HCT116 (cell line): ENCODE measurements at regions not wholly inside any gene's neighbourhood (a gene's known extent, or its start where the extent isn't known, plus 50 kb on each side); places are given as distances from the start of the nearest gene placed in this dataset.

Experiments
- ATAC-seq: fragments of 200-7000 bp; cut with Tn5 transposase; 2 replicates; pipeline ENCODE4 v1.9.1; 2020; ENCODE audit warnings: mild to moderate bottlenecking, moderate library complexity
- BruUV-seq: library from RNA; stranded (reverse); fragments of 400-500 nt; replicated peaks from 2 replicates; lab custom pipeline; 2021; lab: Mats Ljungman, UMichigan
- CTCF ChIA-PET: fragments of 300-600 bp; sonication (Branson Sonifier 250); formaldehyde crosslinking; loops from one replicate; lab custom pipeline; 2021; ENCODE audit warnings: antibody characterized with exemption; lab: Charles Lee
- POLR2A ChIA-PET: fragments of 300-600, 350-600 bp; sonication (Branson Sonifier 250); formaldehyde crosslinking; loops from one replicate; lab custom pipeline; 2021; ENCODE audit warnings: antibody characterized with exemption; lab: Charles Lee
- RAD21 ChIA-PET, 2 experiments: fragments of 300-600 bp; sonication (Branson Sonifier 250); formaldehyde crosslinking; loops; one replicate each; lab custom pipeline; 2023; ENCODE audit warnings: low total read pairs in 2 of 2; ENCODE audit not compliant: uncharacterized antibody in 2 of 2, unreplicated experiment in 2 of 2, low non-redundant PET in 1 of 2; lab: Charles Lee
- DNase-seq: peaks from one replicate; pipeline ENCODE4 v3.0.0-alpha.2; 2010; ENCODE audit warnings: low read depth, low spot score
- H2AFZ ChIP-seq: fragments of 200-600 bp; shearing (Covaris generic), sonication (generic); 2 replicates; pipeline ENCODE4 v1.6.1; 2017; ENCODE audit warnings: low read depth, mixed run types, mixed read lengths, antibody characterized with exemption, low read length; ENCODE audit not compliant: poor library complexity, severe bottlenecking
- H3K27ac ChIP-seq: 2 replicates; pipeline ENCODE4 v1.5.1; 2012; ENCODE audit warnings: low read depth, low read length
- H3K27me3 ChIP-seq: fragments of 200-600 bp; sonication (generic); 2 replicates; pipeline ENCODE4 v1.6.1; 2016; ENCODE audit warnings: mixed run types, low read length, mixed read lengths; ENCODE audit not compliant: insufficient read depth
- H3K36me3 ChIP-seq, 2 experiments: fragments of 200-500 bp in 1 of 2; fragments of 200-600 bp in 1 of 2; sonication (Bioruptor generic) in 1 of 2; sonication (generic) in 1 of 2; 2 replicates each; pipeline versions ENCODE4 v1.5.1 to v1.6.1; 2014 to 2016; ENCODE audit warnings: low read length in 2 of 2, inconsistent platforms in 1 of 2, mixed read lengths in 1 of 2, mixed run types in 1 of 2; ENCODE audit not compliant: insufficient read depth in 2 of 2, control insufficient read depth in 1 of 2
- H3K4me1 ChIP-seq, 2 experiments: fragments of 200-600 bp in 1 of 2; sonication (generic) in 1 of 2; 2 replicates each; pipeline versions ENCODE4 v1.5.1 to v1.6.1; 2012 to 2017; ENCODE audit warnings: low read length in 2 of 2, inconsistent platforms in 1 of 2, mild to moderate bottlenecking in 1 of 2, mixed read lengths in 1 of 2, mixed run types in 1 of 2, moderate library complexity in 1 of 2; ENCODE audit not compliant: insufficient read depth in 2 of 2, control insufficient read depth in 1 of 2
- H3K4me2 ChIP-seq: fragments of 200-600 bp; sonication (generic); 2 replicates; pipeline ENCODE4 v1.6.1; 2017; ENCODE audit warnings: mixed run types, low read length, mixed read lengths
- H3K4me3 ChIP-seq, 2 experiments: fragments of 200-600 bp in 1 of 2; sonication (generic) in 1 of 2; replicated peaks in 1 of 2; 2 replicates each; pipeline ENCODE4 v1.5.1; 2011 to 2016; ENCODE audit warnings: low read length in 2 of 2, control low read depth in 1 of 2, low read depth in 1 of 2, mild to moderate bottlenecking in 1 of 2, mixed read lengths in 1 of 2, mixed run types in 1 of 2
- H3K79me2 ChIP-seq: fragments of 200-600 bp; sonication (generic); 2 replicates; pipeline ENCODE4 v1.6.1; 2017; ENCODE audit warnings: mild to moderate bottlenecking, mixed run types, low read length, moderate library complexity, mixed read lengths; ENCODE audit not compliant: insufficient read depth
- H3K9ac ChIP-seq: fragments of 200-600 bp; sonication (generic); 2 replicates; pipeline ENCODE4 v1.6.1; 2016; ENCODE audit warnings: low read length, mixed read lengths
- H3K9me2 ChIP-seq: fragments of 200-600 bp; sonication (generic), shearing (Covaris generic); 2 replicates; pipeline ENCODE4 v1.6.1; 2017; ENCODE audit warnings: mixed run types, mild to moderate bottlenecking, moderate library complexity; ENCODE audit not compliant: insufficient read depth
- H3K9me3 ChIP-seq, 2 experiments: fragments of 200-500 bp in 1 of 2; fragments of 200-600 bp in 1 of 2; sonication (Bioruptor generic) in 1 of 2; sonication (generic) in 1 of 2; 2 replicates each; pipeline ENCODE4 v1.6.1; 2014 to 2017; ENCODE audit warnings: low read length in 2 of 2, mixed read lengths in 2 of 2, inconsistent platforms in 1 of 2, low read depth in 1 of 2, mild to moderate bottlenecking in 1 of 2, mixed run types in 1 of 2, moderate library complexity in 1 of 2; ENCODE audit not compliant: control insufficient read depth in 1 of 2, insufficient read depth in 1 of 2
- H4K20me1 ChIP-seq: fragments of 200-600 bp; sonication (generic), shearing (Covaris generic); 2 replicates; pipeline ENCODE4 v1.6.1; 2017; ENCODE audit warnings: mixed run types, mild to moderate bottlenecking, moderate library complexity; ENCODE audit not compliant: insufficient read depth
- ATF3 ChIP-seq: IDR thresholded peaks from 2 replicates; pipeline ENCODE4 v1.6.1; 2012
- CEBPB ChIP-seq: IDR thresholded peaks from 2 replicates; pipeline ENCODE4 v1.6.1; 2012; ENCODE audit warnings: low read depth
- CTCF ChIP-seq, 3 experiments: fragments of 200-600 bp in 1 of 3; sonication (generic) in 1 of 3; IDR thresholded peaks in 2 of 3; conservative IDR thresholded peaks in 1 of 3; 2 replicates each; pipeline ENCODE4 v1.5.1; 2012 to 2017; ENCODE audit warnings: low read depth in 2 of 3, low read length in 2 of 3, antibody characterized with exemption in 1 of 3, borderline replicate concordance in 1 of 3, control low read depth in 1 of 3, mild to moderate bottlenecking in 1 of 3, mixed read lengths in 1 of 3, mixed run types in 1 of 3, moderate library complexity in 1 of 3; ENCODE audit not compliant: insufficient read depth in 1 of 3
- EGR1 ChIP-seq: IDR thresholded peaks from 2 replicates; pipeline ENCODE4 v1.6.1; 2012; ENCODE audit warnings: low read depth
- EZH2 ChIP-seq: fragments of 200-600 bp; sonication (generic); IDR thresholded peaks from 2 replicates; pipeline ENCODE4 v1.6.1; 2017; ENCODE audit warnings: antibody characterized with exemption, mixed run types
- FOSL1 ChIP-seq: IDR thresholded peaks from 2 replicates; pipeline ENCODE4 v1.6.1; 2012; ENCODE audit warnings: low read depth
- MAX ChIP-seq: IDR thresholded peaks from 2 replicates; pipeline ENCODE4 v1.6.1; 2012
- POLR2A ChIP-seq: IDR thresholded peaks from 2 replicates; pipeline ENCODE4 v1.7.0; 2011; ENCODE audit warnings: borderline replicate concordance; ENCODE audit not compliant: insufficient read depth, insufficient read length; ENCODE audit errors: extremely low read depth
- POLR2AphosphoS5 ChIP-seq: IDR thresholded peaks from 2 replicates; pipeline ENCODE4 v1.6.1; 2011; ENCODE audit warnings: mild to moderate bottlenecking, low read depth, low read length, moderate library complexity
- RAD21 ChIP-seq: IDR thresholded peaks from 2 replicates; pipeline ENCODE4 v1.6.1; 2012; ENCODE audit warnings: low read depth, mild to moderate bottlenecking
- SRF ChIP-seq: IDR thresholded peaks from 2 replicates; pipeline ENCODE4 v1.6.1; 2012; ENCODE audit warnings: low read depth
- YY1 ChIP-seq: IDR thresholded peaks from 2 replicates; pipeline ENCODE4 v1.6.1; 2011; ENCODE audit warnings: low read length, low read depth, moderate library complexity, mild to moderate bottlenecking; ENCODE audit not compliant: insufficient replicate concordance; ENCODE audit errors: extremely low read depth
- intact Hi-C: fragments of 100-400 bp; cut with micrococcal nuclease; formaldehyde crosslinking; loops from 2 replicates; pipeline ENCODE4 v1.10.0; 2022
- TF ChIP-seq, protein P1 (sequence below): IDR thresholded peaks from 2 replicates; pipeline ENCODE4 v1.6.1; 2011; ENCODE audit warnings: mild to moderate bottlenecking, low read length, moderate library complexity; ENCODE audit not compliant: insufficient replicate concordance; ENCODE audit errors: extremely low read depth

DNA sequence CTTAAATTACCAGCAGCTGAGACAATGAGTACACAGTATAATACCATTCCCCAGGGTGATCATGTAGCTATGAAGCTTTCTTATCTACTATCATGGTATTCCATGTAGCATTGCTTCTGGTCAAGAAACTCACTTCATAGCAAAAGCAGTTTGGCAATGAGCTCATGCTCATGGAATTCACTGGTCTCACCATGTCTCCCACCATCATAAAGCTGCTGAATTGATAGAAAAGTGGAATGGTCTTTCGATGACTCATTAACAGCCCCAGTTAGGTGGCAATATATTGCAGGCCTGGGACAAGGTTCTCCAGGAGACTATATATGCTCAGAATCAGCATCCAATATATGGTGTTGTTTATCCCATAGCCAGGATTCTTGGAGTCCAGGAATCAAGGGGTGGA is 553.7 kb downstream of the FOXG1 start:
- Histone ChIP-seq H3K27me3 (no peaks in the 10 kb centered on the region), H2AFZ (no peak overlapping the region), H3K9ac (no peak overlapping the region), H3K9me3 (peaks cover 15 to 44% of the 10 kb centered on the region in 2 experiments; a peak in 2 of 4 replicates), H3K4me2 (no peak overlapping the region)
- RAD21 ChIA-PET, result no interaction called here
- TF ChIP-seq CEBPB (no peak), EGR1 (no peak), POLR2AphosphoS5 (no peak), CTCF (IDR thresholded peaks at IDR 0.05 in 2 of 3, conservative IDR thresholded peaks at IDR 0.05 in 1 of 3; ENCODE audit: borderline replicate concordance in 1 of 3, insufficient read depth in 1 of 3, low read depth in 2 of 3, low read length in 2 of 3) (no peak), FOSL1 (no peak), ATF3 (no peak)
- TF ChIP-seq, all 23 proteins: peak for 0
- H4K20me1 ChIP-seq, result no peaks in the 10 kb centered on the region; the same call in 1 of the 2 replicates
- no peak overlapping the region for H3K4me3 ChIP-seq
- no peaks in the 10 kb centered on the region for H3K4me1 ChIP-seq
- DNase-seq (no peak), ATAC-seq (no peak)
- ChIA-PET POLR2A (no interaction called here), CTCF (no interaction called here)
- no TSS peak for BruUV-seq
- H3K27ac ChIP-seq, result no peak overlapping the region
- no peaks in the 10 kb centered on the region for H3K79me2 ChIP-seq
- intact Hi-C loops, result no loop called here
- no peaks in the 10 kb centered on the region for H3K9me2 ChIP-seq
- H3K36me3 ChIP-seq, result no peaks in the 10 kb centered on the region

DNA sequence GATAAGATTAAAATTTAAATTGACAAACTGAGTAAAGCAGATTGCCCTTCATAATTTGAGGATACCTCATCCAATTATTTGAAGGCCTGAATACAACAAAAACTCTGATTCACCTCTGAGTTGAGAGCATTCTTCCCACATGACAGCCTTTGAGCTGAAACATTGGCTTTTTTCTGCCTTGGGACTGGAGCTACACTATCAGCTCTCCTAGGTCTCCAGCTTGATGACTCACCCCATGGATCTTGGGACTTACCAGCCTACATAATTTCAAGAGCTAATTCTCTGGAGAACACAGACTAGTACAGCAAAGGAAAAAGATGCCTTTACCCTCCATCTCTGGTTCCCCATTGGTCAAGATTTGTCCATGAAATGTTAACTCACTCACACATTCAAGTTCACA is 555.1 kb downstream of the FOXG1 start:
- DNase-seq, result no peak
- POLR2A ChIA-PET, result no interaction called here
- TF ChIP-seq RAD21 (no peak), MAX (no peak), ATF3 (no peak), FOSL1 (no peak), EZH2 (no peak), POLR2A (no peak), YY1 (no peak), POLR2AphosphoS5 (no peak), SRF (no peak)
- TF ChIP-seq, protein P1, sequence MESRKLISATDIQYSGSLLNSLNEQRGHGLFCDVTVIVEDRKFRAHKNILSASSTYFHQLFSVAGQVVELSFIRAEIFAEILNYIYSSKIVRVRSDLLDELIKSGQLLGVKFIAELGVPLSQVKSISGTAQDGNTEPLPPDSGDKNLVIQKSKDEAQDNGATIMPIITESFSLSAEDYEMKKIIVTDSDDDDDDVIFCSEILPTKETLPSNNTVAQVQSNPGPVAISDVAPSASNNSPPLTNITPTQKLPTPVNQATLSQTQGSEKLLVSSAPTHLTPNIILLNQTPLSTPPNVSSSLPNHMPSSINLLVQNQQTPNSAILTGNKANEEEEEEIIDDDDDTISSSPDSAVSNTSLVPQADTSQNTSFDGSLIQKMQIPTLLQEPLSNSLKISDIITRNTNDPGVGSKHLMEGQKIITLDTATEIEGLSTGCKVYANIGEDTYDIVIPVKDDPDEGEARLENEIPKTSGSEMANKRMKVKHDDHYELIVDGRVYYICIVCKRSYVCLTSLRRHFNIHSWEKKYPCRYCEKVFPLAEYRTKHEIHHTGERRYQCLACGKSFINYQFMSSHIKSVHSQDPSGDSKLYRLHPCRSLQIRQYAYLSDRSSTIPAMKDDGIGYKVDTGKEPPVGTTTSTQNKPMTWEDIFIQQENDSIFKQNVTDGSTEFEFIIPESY, result no peak

More for the DNA sequence above, 555.1 kb downstream of the FOXG1 start:
- Histone ChIP-seq H3K9me2 (no peaks in the 10 kb centered on the region), H4K20me1 (no peaks in the 10 kb centered on the region; the same call in 1 of the 2 replicates), H3K4me2 (no peak overlapping the region), H2AFZ (no peak overlapping the region), H3K4me1 (no peaks in the 10 kb centered on the region), H3K79me2 (no peaks in the 10 kb centered on the region), H3K27me3 (no peaks in the 10 kb centered on the region), H3K9ac (no peak overlapping the region), H3K36me3 (no peaks in the 10 kb centered on the region), H3K27ac (no peak overlapping the region), H3K9me3 (peaks cover 15 to 40% of the 10 kb centered on the region in 2 experiments; a peak in 2 of 4 replicates), H3K4me3 (no peak overlapping the region)
- RAD21 ChIA-PET, result no interaction called here
- BruUV-seq, result no TSS peak
- intact Hi-C loops, result no loop called here
- CTCF ChIA-PET, result no interaction called here
- no peak for ATAC-seq
